OCI-LY3 (cell line): ENCODE measurements at regions not wholly inside any gene's neighbourhood (a gene's known extent, or its start where the extent isn't known, plus 50 kb on each side); places are given as distances from the start of the nearest gene placed in this dataset.

Experiments
- H2AFZ ChIP-seq: fragments of 200-600, 300-600 bp; shearing (Covaris generic); 2 replicates; pipeline ENCODE4 v1.6.0; 2014; ENCODE audit warnings: antibody characterized with exemption, low read depth, low read length
- H3K27ac ChIP-seq: fragments of 200-600, 300-600 bp; sonication (generic); 2 replicates; pipeline ENCODE4 v1.5.1; 2014; ENCODE audit warnings: mild to moderate bottlenecking, low read length, moderate library complexity, mixed read lengths
- H3K27me3 ChIP-seq: fragments of 200-600, 300-600 bp; sonication (generic); 2 replicates; pipeline ENCODE4 v1.6.1; 2014; ENCODE audit warnings: low read depth, low read length, mixed read lengths
- H3K36me3 ChIP-seq: fragments of 200-600, 300-600 bp; sonication (generic); replicated peaks from 2 replicates; pipeline ENCODE3; 2014; ENCODE audit warnings: low read depth, low read length, mixed read lengths
- H3K4me1 ChIP-seq: fragments of 300-600, 200-600 bp; sonication (generic); 2 replicates; pipeline ENCODE4 v1.6.1; 2014; ENCODE audit warnings: low read length, mixed read lengths
- H3K4me2 ChIP-seq: fragments of 200-600, 300-600 bp; sonication (generic); 2 replicates; pipeline ENCODE4 v1.6.1; 2014; ENCODE audit warnings: low read length, mixed read lengths
- H3K4me3 ChIP-seq: fragments of 300-600, 200-600 bp; sonication (generic); 2 replicates; pipeline ENCODE4 v1.5.1; 2014; ENCODE audit warnings: antibody characterized with exemption, mild to moderate bottlenecking, low read length, moderate library complexity
- H3K79me2 ChIP-seq: fragments of 300-600, 200-600 bp; shearing (Covaris generic); 2 replicates; pipeline ENCODE4 v1.6.1; 2014; ENCODE audit warnings: mild to moderate bottlenecking, low read length, mixed read lengths
- H3K9ac ChIP-seq: fragments of 300-600, 200-600 bp; shearing (Covaris generic); 2 replicates; pipeline ENCODE4 v1.6.0; 2014; ENCODE audit warnings: mild to moderate bottlenecking, low read length, moderate library complexity
- H3K9me3 ChIP-seq: fragments of 200-600, 300-600 bp; shearing (Covaris generic); 2 replicates; pipeline ENCODE4 v1.6.1; 2014; ENCODE audit warnings: low read length, mixed read lengths; ENCODE audit not compliant: insufficient read depth
- H4K20me1 ChIP-seq: fragments of 200-600, 300-600 bp; sonication (generic); 2 replicates; pipeline ENCODE4 v1.6.1; 2016; ENCODE audit warnings: low read length, mixed read lengths; ENCODE audit not compliant: insufficient read depth
- CTCF ChIP-seq: fragments of 200-600, 300-600 bp; sonication (generic); IDR thresholded peaks from 2 replicates; pipeline ENCODE4 v1.5.1; 2014; ENCODE audit warnings: antibody characterized with exemption, low read length, low read depth
- EZH2phosphoT487 ChIP-seq: fragments of 200-600 bp; shearing (Covaris generic); IDR thresholded peaks from 2 replicates; pipeline ENCODE4 v1.6.1; 2018; ENCODE audit warnings: antibody characterized with exemption, mixed run types, low read depth

- no peaks in the 10 kb centered on the region for H4K20me1 ChIP-seq
- H3K4me1 ChIP-seq, result peaks cover 17% of the 10 kb centered on the region
- H2AFZ ChIP-seq, result no peak overlapping the region
- no peaks in the 10 kb centered on the region for H3K9me3 ChIP-seq
- 0 out of 2 replicates have a peak overlapping the region, but pooled peaks have one; percentile 11 for H3K4me2 ChIP-seq
- peak overlapping the region; percentile 55 for H3K27ac ChIP-seq
- TF ChIP-seq CTCF (no peak), EZH2phosphoT487 (no peak)
- peak overlapping the region; percentile 2; the same call in 1 of the 2 replicates for H3K4me3 ChIP-seq
- H3K36me3 ChIP-seq, result no peaks in the 10 kb centered on the region
- H3K9ac ChIP-seq, result no peak overlapping the region
- H3K27me3 ChIP-seq, result no peaks in the 10 kb centered on the region
- H3K79me2 ChIP-seq, result no peaks in the 10 kb centered on the region
Measured at GRCh38 chr21:41008351-41008750, 159.6 kb upstream of the BACE2 start.

DNA sequence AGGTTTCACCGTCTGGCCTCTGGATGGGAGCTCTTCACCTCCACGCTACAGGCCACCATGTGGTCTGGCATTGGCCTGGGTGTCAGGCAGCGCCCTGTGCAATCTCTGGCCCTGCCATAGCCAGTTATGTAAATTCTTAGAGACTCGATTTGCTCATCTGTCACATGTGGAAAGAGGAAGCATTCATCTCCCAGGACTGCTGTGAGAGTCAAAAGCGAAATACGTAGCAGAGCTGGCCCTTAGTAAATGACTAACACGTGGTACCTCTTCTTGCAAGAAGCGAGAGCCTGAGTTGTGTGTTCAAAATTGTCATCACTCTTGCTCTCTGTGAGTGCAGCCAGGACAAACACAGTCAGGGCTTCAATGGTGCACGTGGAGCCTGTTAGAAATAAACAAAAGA, 159.0 kb upstream of the BACE2 start:
- peak overlapping the region; percentile 55 for H3K27ac ChIP-seq
- H3K79me2 ChIP-seq, result no peaks in the 10 kb centered on the region
- no peak overlapping the region for H3K9ac ChIP-seq
- H3K27me3 ChIP-seq, result no peaks in the 10 kb centered on the region
- no peaks in the 10 kb centered on the region for H3K9me3 ChIP-seq
- no peak overlapping the region for H2AFZ ChIP-seq
- no peak for TF ChIP-seq EZH2phosphoT487
- TF ChIP-seq CTCF, result no peak
- no peaks in the 10 kb centered on the region for H4K20me1 ChIP-seq
- H3K36me3 ChIP-seq, result no peaks in the 10 kb centered on the region
- H3K4me1 ChIP-seq, result peaks cover 17% of the 10 kb centered on the region
- peak overlapping the region; percentile 2; the same call in 1 of the 2 replicates for H3K4me3 ChIP-seq
- H3K4me2 ChIP-seq, result peak overlapping the region; percentile 11; the same call in 1 of the 2 replicates

- Histone ChIP-seq H3K36me3 (no peaks in the 10 kb centered on the region), H3K79me2 (no peaks in the 10 kb centered on the region), H3K4me3 (no peak overlapping the region), H3K4me1 (peaks cover 17% of the 10 kb centered on the region), H3K27me3 (no peaks in the 10 kb centered on the region), H3K9me3 (no peaks in the 10 kb centered on the region), H2AFZ (no peak overlapping the region), H3K4me2 (no peak overlapping the region), H4K20me1 (no peaks in the 10 kb centered on the region), H3K27ac (peak overlapping the region; percentile 55), H3K9ac (no peak overlapping the region)
- TF ChIP-seq CTCF, result no peak
- TF ChIP-seq EZH2phosphoT487, result no peak
Measured at GRCh38 chr21:41009398-41010100, 158.4 kb upstream of the BACE2 start.

DNA sequence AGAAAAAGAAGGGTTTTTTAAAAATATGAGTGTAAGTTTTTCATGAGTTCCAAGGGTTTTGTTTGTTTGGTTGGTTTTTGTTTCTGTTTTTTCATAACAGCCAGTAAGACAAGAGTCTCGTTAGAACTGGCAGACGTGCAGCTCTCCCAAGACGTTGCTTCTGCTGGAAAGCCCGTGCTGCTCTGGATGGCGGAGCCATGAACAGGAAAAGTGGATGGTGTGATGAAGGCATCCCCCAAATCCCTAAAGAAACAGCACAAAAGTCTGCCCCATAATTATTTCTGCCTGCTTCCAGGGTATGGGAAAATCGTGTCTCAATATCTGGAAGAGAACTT, 157.9 kb upstream of the BACE2 start:
- Histone ChIP-seq H3K4me3 (no peak overlapping the region), H3K9me3 (no peaks in the 10 kb centered on the region), H3K4me2 (no peak overlapping the region), H3K4me1 (peaks cover 17% of the 10 kb centered on the region), H4K20me1 (no peaks in the 10 kb centered on the region), H3K79me2 (no peaks in the 10 kb centered on the region), H3K27me3 (no peaks in the 10 kb centered on the region), H3K27ac (no peak overlapping the region), H3K9ac (no peak overlapping the region), H3K36me3 (no peaks in the 10 kb centered on the region), H2AFZ (no peak overlapping the region)
- TF ChIP-seq EZH2phosphoT487 (no peak), CTCF (no peak)
